OCI-LY3 (cell line): ENCODE measurements at regions not wholly inside any gene's neighbourhood (a gene's known extent, or its start where the extent isn't known, plus 50 kb on each side); places are given as distances from the start of the nearest gene placed in this dataset.

ENCODE experiments used
- CTCF ChIP-seq: fragments of 200-600, 300-600 bp; sonication (generic); IDR thresholded peaks from 2 replicates; pipeline ENCODE4 v1.5.1; 2014; ENCODE audit warnings: antibody characterized with exemption, low read length, low read depth
- EZH2phosphoT487 ChIP-seq: fragments of 200-600 bp; shearing (Covaris generic); IDR thresholded peaks from 2 replicates; pipeline ENCODE4 v1.6.1; 2018; ENCODE audit warnings: antibody characterized with exemption, mixed run types, low read depth

- TF ChIP-seq CTCF (no peak), EZH2phosphoT487 (no peak)
Observed at GRCh38 chr10:124294811-124295770, 123.6 kb downstream of the OAT start.
